ENCODE measurements at regions not wholly inside any gene's neighbourhood (a gene's known extent, or its start where the extent isn't known, plus 50 kb on each side); places are given as distances from the start of the nearest gene placed in this dataset.
"Not testable (repeated sequence)": the region's sequence is repeated elsewhere in the genome, so short reads cannot be mapped to it uniquely, and the experiment has no call there.

GRCh38 chr6:148629592-148630465 is 117.0 kb upstream of the UST start:
- ChIA-PET POLR2A (no interaction called here), CTCF (interaction anchor here (1.2 kb wide), 2 partner anchors 22 to 52 kb away, joined by 3 read pairs; no protein-coding TSS in a partner anchor)
- no peak for DNase-seq (ENCODE audit: low read depth, low spot score)
- no peak for TF ChIP-seq CTCF (IDR thresholded peaks at IDR 0.05; ENCODE audit: insufficient read depth, low read length, missing control alignments)
- H3K4me3 ChIP-seq (ENCODE audit: low read depth, low read length): no peak overlapping the region

GRCh38 chr6:148635070-148635743 is 111.6 kb upstream of the UST start:
- DNase-seq (ENCODE audit: low read depth, low spot score): no peak
- TF ChIP-seq CTCF (IDR thresholded peaks at IDR 0.05; ENCODE audit: insufficient read depth, low read length, missing control alignments): no peak
- CTCF ChIA-PET: interaction anchor here (1.0 kb wide), 1 partner anchor 75 kb away, joined by 3 read pairs; no protein-coding TSS in a partner anchor
- no peak overlapping the region for H3K4me3 ChIP-seq (ENCODE audit: low read depth, low read length)
- POLR2A ChIA-PET: no interaction called here

- POLR2A ChIA-PET; H3K4me3 ChIP-seq (ENCODE audit: low read depth, low read length); DNase-seq (ENCODE audit: low read depth, low spot score); CTCF ChIA-PET: not testable (repeated sequence)
Measured at GRCh38 chr6:148641836-148642235, 105.0 kb upstream of the UST start.

GRCh38 chr6:148643208-148643607 is 103.6 kb upstream of the UST start:
- H3K4me3 ChIP-seq (ENCODE audit: low read depth, low read length); POLR2A ChIA-PET; CTCF ChIA-PET; DNase-seq (ENCODE audit: low read depth, low spot score): not testable (repeated sequence)

- DNase-seq (ENCODE audit: low read depth, low spot score); H3K4me3 ChIP-seq (ENCODE audit: low read depth, low read length); CTCF ChIA-PET; POLR2A ChIA-PET: not testable (repeated sequence)
Measured at GRCh38 chr6:148645049-148645448, 101.8 kb upstream of the UST start.

- no peak overlapping the region for H3K4me3 ChIP-seq (ENCODE audit: low read depth, low read length)
- CTCF ChIA-PET: interaction anchor here (1.2 kb wide), 1 partner anchor 9 kb away, joined by 5 read pairs; no protein-coding TSS in a partner anchor
- DNase-seq (ENCODE audit: low read depth, low spot score): no peak
- POLR2A ChIA-PET: interaction anchor here (0.6 kb wide), 1 partner anchor 231 kb away, joined by 4 read pairs; no protein-coding TSS in a partner anchor
- no peak for TF ChIP-seq CTCF (IDR thresholded peaks at IDR 0.05; ENCODE audit: insufficient read depth, low read length, missing control alignments)
Measured at GRCh38 chr6:148648754-148649453, 97.9 kb upstream of the UST start.

GRCh38 chr6:148649454-148649963 is 97.3 kb upstream of the UST start:
- DNase-seq (ENCODE audit: low read depth, low spot score): no peak
- no peak overlapping the region for H3K4me3 ChIP-seq (ENCODE audit: low read depth, low read length)
- TF ChIP-seq CTCF (IDR thresholded peaks at IDR 0.05; ENCODE audit: insufficient read depth, low read length, missing control alignments): no peak
- ChIA-PET POLR2A (no interaction called here), CTCF (interaction anchor here (1.2 kb wide), 1 partner anchor 9 kb away, joined by 5 read pairs; no protein-coding TSS in a partner anchor)

Measured in AG04449 (cell line).